GM18867 (cell line): ENCODE measurements at regions not wholly inside any gene's neighbourhood (a gene's known extent, or its start where the extent isn't known, plus 50 kb on each side); places are given as distances from the start of the nearest gene placed in this dataset.
A peak's percentile ranks its signal among the peaks of the same experiment; 100 is the strongest.

ENCODE experiments used
- ATAC-seq: cut with Tn5 transposase; IDR thresholded peaks from one replicate; pipeline ENCODE4 v1.9.1; 2021; ENCODE audit warnings: mild to moderate bottlenecking, moderate library complexity; ENCODE audit not compliant: unreplicated experiment

DNA sequence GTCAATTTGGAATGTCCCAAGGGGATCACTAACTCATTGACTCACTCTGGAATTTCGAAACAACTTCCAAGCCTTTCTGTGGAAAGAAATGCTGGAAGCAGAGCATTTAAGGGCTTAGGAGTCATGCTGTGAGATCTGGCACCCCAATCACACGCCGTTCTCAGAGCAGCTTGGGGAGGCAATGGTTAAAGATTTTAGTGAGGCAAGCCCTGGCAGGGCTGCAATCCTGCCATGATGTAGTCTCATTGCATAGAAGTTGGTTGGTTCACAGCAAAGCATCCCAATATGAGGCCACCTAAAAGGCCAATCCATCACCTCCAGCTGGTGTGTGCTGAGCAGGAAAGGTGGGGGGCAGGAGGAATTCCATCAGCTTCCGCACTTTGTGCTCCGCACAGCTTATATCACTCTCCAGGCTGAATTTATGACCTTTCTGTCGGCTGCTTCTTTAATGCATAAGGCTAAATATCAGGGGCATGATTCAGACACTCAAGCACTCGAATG lies 1043.9 kb upstream of the POU3F3 start:
- ATAC-seq: no peak

DNA sequence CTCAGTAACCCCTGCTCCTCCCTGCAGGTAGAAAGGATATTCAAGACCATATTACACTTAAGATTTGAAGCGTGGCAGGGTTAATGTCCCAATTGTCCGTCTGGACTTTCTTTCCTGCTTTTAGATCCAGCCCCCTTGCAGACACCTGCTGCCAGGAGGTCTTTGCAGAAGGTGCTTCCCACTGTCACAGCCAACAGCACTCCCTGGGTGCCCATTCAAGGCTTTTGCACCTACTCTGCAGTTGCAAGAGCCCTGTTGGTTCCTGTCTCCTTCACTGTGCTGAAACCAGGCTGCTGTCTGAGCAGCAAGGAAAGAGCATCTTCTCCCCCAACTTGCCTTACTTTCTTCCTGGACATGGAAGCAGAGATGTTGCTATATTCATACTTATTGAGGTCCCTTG lies 1043.0 kb upstream of the POU3F3 start:
- ATAC-seq: no peak

GRCh38 chr2:103814016-103814415 lies 1039.9 kb upstream of the POU3F3 start:
- no peak for ATAC-seq

DNA sequence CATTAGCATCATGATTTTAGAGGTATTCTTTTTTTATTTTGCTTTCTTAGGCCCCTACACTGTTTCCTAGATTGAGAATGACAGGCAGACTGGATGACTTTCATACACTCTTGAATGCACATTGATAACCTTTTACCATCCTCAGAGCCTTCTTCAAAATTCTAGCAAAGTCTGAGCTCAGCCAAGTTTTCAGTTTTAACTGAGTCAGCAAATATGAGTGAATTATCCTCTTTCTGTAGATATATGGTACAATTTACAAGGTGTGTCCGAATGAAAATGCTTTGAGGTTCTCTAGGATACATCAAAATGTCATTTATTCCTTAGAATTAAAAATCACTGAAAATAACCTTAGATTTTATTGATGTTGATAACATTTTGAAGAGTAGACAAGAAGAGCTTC lies 1038.2 kb upstream of the POU3F3 start:
- ATAC-seq: no peak

DNA sequence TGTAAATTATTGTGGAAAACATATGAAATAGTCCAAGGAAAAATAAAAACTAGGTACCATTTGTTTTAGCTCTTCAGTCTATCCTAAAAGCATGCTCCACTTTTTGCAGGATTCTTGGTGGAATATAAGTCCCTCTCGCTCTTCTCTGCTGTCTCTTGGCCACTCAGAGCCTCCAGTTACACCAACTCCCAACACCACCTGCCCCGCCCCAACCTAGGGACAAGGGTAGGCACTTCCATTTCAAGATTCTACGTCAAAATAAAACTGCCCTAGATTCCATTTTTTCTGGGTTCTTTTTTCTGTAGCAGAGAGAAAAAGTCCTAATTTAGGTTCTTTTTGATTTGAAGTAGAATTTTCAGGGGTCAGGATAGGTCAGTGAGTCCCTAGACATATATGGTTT lies 1036.2 kb upstream of the POU3F3 start:
- ATAC-seq: no peak

GRCh38 chr2:103818176-103818575 lies 1035.7 kb upstream of the POU3F3 start:
- ATAC-seq: no peak

DNA sequence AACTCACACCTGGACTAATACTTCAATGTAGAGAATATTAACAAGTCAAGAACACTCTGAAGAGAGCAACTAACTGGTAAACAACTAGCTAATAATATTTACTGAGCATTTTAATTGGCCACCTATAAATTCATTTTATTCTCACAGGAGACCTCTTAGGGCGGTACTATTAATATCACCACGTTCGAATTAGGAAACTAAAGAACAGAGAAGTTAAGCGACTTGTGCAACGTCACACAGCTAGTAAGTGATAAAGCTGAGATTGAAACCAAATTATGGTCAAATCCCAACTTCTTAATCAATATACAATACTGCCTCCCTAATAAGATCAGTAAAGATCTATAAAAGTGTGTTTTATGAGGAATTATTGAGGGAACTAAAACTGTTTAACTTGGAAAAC lies 1034.3 kb upstream of the POU3F3 start:
- ATAC-seq: no peak

DNA sequence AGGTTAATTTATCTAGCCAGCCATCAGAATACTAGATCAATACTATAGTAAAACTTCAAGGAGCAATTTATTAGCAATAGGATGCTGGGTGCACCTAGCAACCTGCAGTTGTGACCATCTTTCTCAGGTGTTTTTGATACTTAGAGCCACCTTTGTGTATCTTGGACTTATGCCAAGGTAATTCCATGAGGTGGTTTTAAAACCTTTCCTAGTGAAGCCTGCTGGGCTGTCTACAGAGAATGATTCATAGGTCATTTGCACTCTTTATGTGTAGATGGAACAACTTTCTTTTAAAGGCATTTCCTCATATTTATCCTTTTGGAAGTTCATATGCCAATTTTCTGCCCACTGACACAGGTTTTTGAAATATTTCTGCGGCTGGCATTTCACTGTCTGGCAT lies 1030.1 kb upstream of the POU3F3 start:
- no peak for ATAC-seq

DNA sequence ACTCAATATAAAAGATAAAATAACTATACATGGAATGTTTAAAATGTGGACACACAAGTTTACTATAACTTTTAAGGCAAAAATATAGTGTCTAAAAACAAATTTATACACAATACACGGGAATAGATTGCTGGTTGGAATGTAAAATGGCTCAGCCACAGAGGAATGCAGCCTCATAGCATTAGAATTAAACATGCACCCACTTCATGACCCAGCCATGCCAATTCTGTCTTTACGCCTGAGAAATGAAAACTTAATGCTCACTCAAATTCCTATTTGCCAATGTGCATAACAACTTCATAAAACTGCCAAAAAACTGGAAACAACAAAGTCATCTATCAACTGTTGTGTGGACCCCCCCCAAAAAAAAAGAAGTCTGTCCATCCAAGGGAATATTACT lies 1006.6 kb upstream of the POU3F3 start:
- no peak for ATAC-seq

DNA sequence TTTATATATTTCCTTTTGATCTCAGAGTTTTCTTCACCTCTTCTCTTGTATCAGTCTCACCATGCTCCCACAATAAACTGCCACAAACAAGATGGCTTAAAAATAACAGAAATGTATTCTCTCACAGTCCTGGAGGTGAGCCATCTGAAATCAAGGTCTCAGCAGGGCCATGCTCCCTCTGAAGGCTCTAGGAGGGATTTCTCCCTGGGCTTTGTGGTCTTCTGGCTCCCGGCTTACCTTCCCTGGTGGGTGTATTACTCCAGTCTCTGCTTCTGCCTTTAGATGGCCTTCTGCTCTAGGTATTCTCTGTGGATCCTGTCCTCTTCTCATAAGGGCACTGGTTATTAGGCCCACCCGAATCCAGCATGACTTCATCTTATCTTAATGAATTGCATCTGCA lies 994.7 kb upstream of the POU3F3 start:
- no peak for ATAC-seq

GRCh38 chr2:103860016-103860415 lies 993.9 kb upstream of the POU3F3 start:
- ATAC-seq: peak; percentile 90

- ATAC-seq: no peak
These were observed 985.5 kb upstream of the POU3F3 start for GRCh38 chr2:103868396-103868795.

DNA sequence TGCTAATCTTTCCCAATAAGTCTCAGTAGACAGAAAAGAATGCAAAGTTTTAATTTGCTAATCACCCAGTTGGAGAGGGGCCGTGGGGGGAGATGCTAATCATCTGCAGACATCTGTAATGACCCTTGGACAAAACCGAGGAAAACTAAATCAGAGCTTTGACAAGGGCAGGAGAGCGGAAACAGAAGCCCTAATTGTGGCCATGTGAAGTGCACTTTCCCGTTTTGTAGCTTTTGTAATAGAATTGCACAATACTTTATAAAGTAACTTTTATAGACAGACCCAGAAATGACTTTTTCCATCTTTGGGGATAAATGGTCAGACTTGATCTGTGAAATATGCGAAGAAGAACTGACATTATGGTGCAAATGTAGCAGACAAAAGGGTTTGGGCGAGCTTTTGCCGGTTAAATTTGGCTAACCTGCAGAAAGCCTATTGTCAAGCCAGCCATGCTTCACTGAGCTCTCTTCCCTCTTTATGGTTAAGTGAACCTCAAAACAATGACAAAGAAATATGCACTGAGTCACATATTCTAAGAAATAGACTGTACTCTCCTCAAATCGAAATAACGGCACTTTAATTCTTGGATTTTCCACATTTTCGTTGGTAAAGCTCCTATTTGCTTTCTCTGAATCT lies 980.1 kb upstream of the POU3F3 start:
- ATAC-seq: no peak

- ATAC-seq: no peak
These were observed 978.8 kb upstream of the POU3F3 start for GRCh38 chr2:103875131-103875530.

DNA sequence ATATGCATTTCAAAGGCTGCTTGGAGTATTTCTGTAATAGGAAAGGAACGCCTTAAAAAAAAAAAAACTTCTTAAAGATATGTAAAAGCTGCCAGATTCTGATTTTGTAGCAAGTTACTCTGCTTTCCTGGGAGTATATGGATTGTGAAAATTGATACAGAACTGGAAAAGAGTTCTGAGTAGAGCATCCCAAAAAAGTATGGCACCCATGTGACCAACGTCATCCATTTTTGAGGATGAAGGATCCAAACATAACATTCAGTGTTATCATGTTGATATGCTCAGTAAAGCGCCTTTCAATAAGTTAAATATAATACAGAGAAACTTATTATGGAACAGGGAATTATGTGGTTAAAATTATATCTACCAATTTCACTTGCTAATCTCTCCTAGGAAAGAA lies 978.4 kb upstream of the POU3F3 start:
- no peak for ATAC-seq

DNA sequence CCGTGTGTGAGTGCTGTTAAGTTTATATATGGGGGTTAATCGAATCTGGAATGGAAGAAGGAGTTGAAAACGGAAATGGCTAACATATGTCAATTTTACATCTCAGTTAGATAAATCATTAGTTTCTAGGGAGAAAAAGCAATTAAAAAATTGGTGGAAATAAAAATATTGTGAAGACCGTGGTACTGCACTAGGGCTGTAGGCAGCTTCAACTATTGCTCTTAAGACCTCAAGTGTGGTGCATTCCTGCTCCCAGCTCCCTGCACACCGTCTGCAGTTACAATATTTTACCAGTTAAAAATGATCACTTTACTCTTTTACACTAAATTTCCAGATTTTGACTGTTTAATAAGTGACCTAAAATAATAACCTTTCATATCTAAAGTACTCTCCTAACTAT lies 977.3 kb upstream of the POU3F3 start:
- ATAC-seq: no peak

- ATAC-seq: no peak
These were observed 974.8 kb upstream of the POU3F3 start for GRCh38 chr2:103879101-103879500.

GRCh38 chr2:103880081-103880834 lies 973.7 kb upstream of the POU3F3 start:
- no peak for ATAC-seq

GRCh38 chr2:103887625-103888024 lies 966.3 kb upstream of the POU3F3 start:
- no peak for ATAC-seq

DNA sequence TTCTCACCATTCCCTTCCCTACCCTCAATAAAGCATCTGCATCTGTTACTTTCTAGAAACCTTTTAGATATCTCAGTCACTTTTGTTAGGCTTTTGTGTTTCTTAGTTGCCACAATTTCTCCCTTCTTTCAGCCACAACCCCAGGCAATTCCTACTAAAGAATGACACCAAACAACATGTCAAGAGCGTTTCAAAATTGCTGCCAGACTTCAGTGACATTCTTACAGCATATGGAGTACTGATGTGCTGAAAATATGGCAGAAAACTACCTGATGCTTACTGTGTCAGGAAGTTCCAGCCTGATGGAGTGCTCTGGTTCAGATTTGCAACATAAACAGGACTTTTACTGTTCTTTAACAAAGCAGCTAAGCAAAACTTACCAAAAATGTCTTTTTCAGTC lies 957.7 kb upstream of the POU3F3 start:
- ATAC-seq: no peak

DNA sequence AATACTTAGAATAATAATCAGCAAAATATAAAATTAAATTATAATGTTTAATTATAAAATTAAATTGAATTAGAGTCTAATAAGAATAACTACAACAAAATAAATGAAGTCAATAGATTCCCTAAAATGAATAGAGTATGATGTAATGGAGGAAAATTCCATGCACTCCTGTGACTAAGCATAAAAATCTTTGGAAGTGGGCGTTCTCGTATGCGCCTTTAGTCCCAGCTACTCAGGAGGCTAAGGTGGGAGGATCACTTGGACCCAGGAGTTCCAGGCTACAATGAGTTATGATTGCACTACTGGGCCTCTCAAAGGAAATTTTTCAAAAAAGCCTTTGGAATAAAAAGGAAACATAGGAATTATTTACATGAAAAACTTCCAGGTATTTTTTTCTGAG lies 955.4 kb upstream of the POU3F3 start:
- ATAC-seq: no peak

GRCh38 chr2:103902347-103902746 lies 951.6 kb upstream of the POU3F3 start:
- ATAC-seq: no peak

DNA sequence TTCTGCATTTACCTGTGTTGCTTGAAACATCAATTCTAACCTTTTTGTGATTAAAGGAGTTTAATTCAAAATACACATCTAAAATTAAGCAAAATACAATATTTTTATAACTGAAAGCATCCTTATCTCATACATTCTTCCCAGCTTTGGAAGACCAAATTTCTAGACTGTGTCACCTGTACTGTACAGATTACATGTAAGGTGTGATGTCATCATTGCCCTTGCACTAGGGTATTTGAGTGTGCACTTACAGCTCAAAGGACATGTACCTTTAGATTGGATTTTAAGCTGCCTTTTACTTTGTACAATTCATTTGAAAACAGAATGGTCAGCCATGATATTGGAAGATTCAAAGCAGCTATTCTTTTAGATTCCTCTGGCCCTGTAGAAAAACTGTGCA lies 932.8 kb upstream of the POU3F3 start:
- ATAC-seq: no peak
